Activated CD4-positive, alpha-beta T cell treated with anti-CD3 and anti-CD28 coated beads, Interleukin-2, amount 10 ng/mL, durations not matched to agents 7 days and 5 days (primary cell): ENCODE measurements at regions not wholly inside any gene's neighbourhood (a gene's known extent, or its start where the extent isn't known, plus 50 kb on each side); places are given as distances from the start of the nearest gene placed in this dataset.

Source experiments
- CTCF ChIA-PET: fragments of 350-600 bp; sonication (Branson Sonifier 250); formaldehyde crosslinking; loops from one replicate; lab custom pipeline; 2021; ENCODE audit warnings: antibody characterized with exemption; lab: Charles Lee
- POLR2A ChIA-PET: fragments of 350-600 bp; sonication (Branson Sonifier 250); formaldehyde crosslinking; loops from one replicate; lab custom pipeline; 2021; ENCODE audit warnings: antibody characterized with exemption; lab: Charles Lee
- DNase-seq: peaks from one replicate; pipeline ENCODE4 v3.0.0-alpha.2; 2020
- H3K27ac Mint-ChIP-seq: one replicate; pipeline ENCODE4 v1.8.0; 2021; ENCODE audit warnings: mild to moderate bottlenecking, moderate library complexity, mixed read lengths
- H3K27me3 Mint-ChIP-seq: one replicate; pipeline ENCODE4 v1.8.0; 2021; ENCODE audit warnings: mixed read lengths
- H3K36me3 Mint-ChIP-seq: one replicate; pipeline ENCODE4 v1.8.0; 2021; ENCODE audit warnings: low read depth, mixed read lengths
- H3K4me1 Mint-ChIP-seq: one replicate; pipeline ENCODE4 v1.8.0; 2021; ENCODE audit warnings: mixed read lengths
- H3K4me3 Mint-ChIP-seq: one replicate; pipeline ENCODE4 v1.8.0; 2021; ENCODE audit warnings: mild to moderate bottlenecking, moderate library complexity, mixed read lengths
- H3K9me3 Mint-ChIP-seq: one replicate; pipeline ENCODE4 v1.8.0; 2021; ENCODE audit warnings: mixed read lengths

GRCh38 chr6:159438106-159438505 lies 254.9 kb downstream of the SOD2 start:
- Mint-ChIP-seq H3K4me1 (no peaks in the 10 kb centered on the region), H3K36me3 (no peaks in the 10 kb centered on the region), H3K27ac (no peak overlapping the region), H3K9me3 (peaks cover 11% of the 10 kb centered on the region), H3K27me3 (peaks cover 3% of the 10 kb centered on the region), H3K4me3 (no peak overlapping the region)
- ChIA-PET POLR2A (no interaction called here), CTCF (no interaction called here)
- no peak for DNase-seq

- H3K4me3 Mint-ChIP-seq: no peak overlapping the region
- H3K27me3 Mint-ChIP-seq: peaks cover 3% of the 10 kb centered on the region
- ChIA-PET POLR2A (no interaction called here), CTCF (interaction anchor here (1.3 to 1.4 kb wide), 2 partner anchors 9 to 16 kb away, joined by 3 to 4 read pairs; no protein-coding TSS in a partner anchor)
- no peak overlapping the region for H3K27ac Mint-ChIP-seq
- no peaks in the 10 kb centered on the region for H3K36me3 Mint-ChIP-seq
- no peaks in the 10 kb centered on the region for H3K4me1 Mint-ChIP-seq
- DNase-seq: no peak
- H3K9me3 Mint-ChIP-seq: peaks cover 13% of the 10 kb centered on the region
These were observed 256.5 kb downstream of the SOD2 start for GRCh38 chr6:159436581-159436980.

GRCh38 chr6:159435701-159436100 lies 257.3 kb downstream of the SOD2 start:
- no peak overlapping the region for H3K27ac Mint-ChIP-seq
- H3K27me3 Mint-ChIP-seq: peaks cover 3% of the 10 kb centered on the region
- H3K9me3 Mint-ChIP-seq: peaks cover 13% of the 10 kb centered on the region
- DNase-seq: no peak
- no peaks in the 10 kb centered on the region for H3K4me1 Mint-ChIP-seq
- ChIA-PET CTCF (interaction anchor here (1.3 to 1.4 kb wide), 2 partner anchors 9 to 15 kb away, joined by 3 to 4 read pairs; no protein-coding TSS in a partner anchor), POLR2A (no interaction called here)
- H3K36me3 Mint-ChIP-seq: no peaks in the 10 kb centered on the region
- H3K4me3 Mint-ChIP-seq: no peak overlapping the region

GRCh38 chr6:159434410-159434809 lies 258.6 kb downstream of the SOD2 start:
- no peaks in the 10 kb centered on the region for H3K4me1 Mint-ChIP-seq

GRCh38 chr6:159433550-159433949 lies 259.5 kb downstream of the SOD2 start:
- POLR2A ChIA-PET: no interaction called here
- Mint-ChIP-seq H3K4me3 (no peak overlapping the region), H3K27me3 (peaks cover 1% of the 10 kb centered on the region), H3K36me3 (no peaks in the 10 kb centered on the region), H3K9me3 (peaks cover 13% of the 10 kb centered on the region), H3K4me1 (no peaks in the 10 kb centered on the region), H3K27ac (no peak overlapping the region)
- CTCF ChIA-PET: interaction anchor here (0.6 kb wide), 1 partner anchor 55 kb away, joined by 3 read pairs; no protein-coding TSS in a partner anchor
- no peak for DNase-seq

More at GRCh38 chr6:159434410-159434809, 258.6 kb downstream of the SOD2 start:
- CTCF ChIA-PET: no interaction called here
- peaks cover 13% of the 10 kb centered on the region for H3K9me3 Mint-ChIP-seq
- H3K27me3 Mint-ChIP-seq: peaks cover 3% of the 10 kb centered on the region
- POLR2A ChIA-PET: no interaction called here
- H3K27ac Mint-ChIP-seq: no peak overlapping the region
- no peaks in the 10 kb centered on the region for H3K36me3 Mint-ChIP-seq
- DNase-seq: no peak
- no peak overlapping the region for H3K4me3 Mint-ChIP-seq

GRCh38 chr6:159431750-159432149 lies 261.3 kb downstream of the SOD2 start:
- Mint-ChIP-seq H3K36me3 (no peaks in the 10 kb centered on the region), H3K9me3 (peaks cover 13% of the 10 kb centered on the region), H3K4me3 (no peak overlapping the region), H3K27ac (no peak overlapping the region), H3K27me3 (no peaks in the 10 kb centered on the region), H3K4me1 (no peaks in the 10 kb centered on the region)
- DNase-seq: no peak
- ChIA-PET CTCF (no interaction called here), POLR2A (no interaction called here)

GRCh38 chr6:159430323-159430722 lies 261.1 kb downstream of the FNDC1 start:
- ChIA-PET CTCF (no interaction called here), POLR2A (no interaction called here)
- no peak for DNase-seq
- peaks cover 11% of the 10 kb centered on the region for H3K9me3 Mint-ChIP-seq
- no peak overlapping the region for H3K4me3 Mint-ChIP-seq
- H3K27ac Mint-ChIP-seq: no peak overlapping the region
- H3K4me1 Mint-ChIP-seq: no peaks in the 10 kb centered on the region
- no peaks in the 10 kb centered on the region for H3K27me3 Mint-ChIP-seq
- no peaks in the 10 kb centered on the region for H3K36me3 Mint-ChIP-seq

- H3K36me3 Mint-ChIP-seq: no peaks in the 10 kb centered on the region
- no peak for DNase-seq
- POLR2A ChIA-PET: no interaction called here
- H3K4me3 Mint-ChIP-seq: no peak overlapping the region
- no peaks in the 10 kb centered on the region for H3K27me3 Mint-ChIP-seq
- H3K27ac Mint-ChIP-seq: no peak overlapping the region
- CTCF ChIA-PET: no interaction called here
- peaks cover 11% of the 10 kb centered on the region for H3K9me3 Mint-ChIP-seq
- no peaks in the 10 kb centered on the region for H3K4me1 Mint-ChIP-seq
These were observed 260.2 kb downstream of the FNDC1 start for GRCh38 chr6:159429433-159429832.

- DNase-seq: no peak
- no peaks in the 10 kb centered on the region for H3K4me1 Mint-ChIP-seq
- H3K4me3 Mint-ChIP-seq: no peak overlapping the region
- H3K27ac Mint-ChIP-seq: no peak overlapping the region
- POLR2A ChIA-PET: no interaction called here
- no peaks in the 10 kb centered on the region for H3K36me3 Mint-ChIP-seq
- H3K27me3 Mint-ChIP-seq: no peaks in the 10 kb centered on the region
- CTCF ChIA-PET: interaction anchor here (1.0 kb wide), 1 partner anchor 8 kb away, joined by 3 read pairs; no protein-coding TSS in a partner anchor
- H3K9me3 Mint-ChIP-seq: peaks cover under 1% of the 10 kb centered on the region
These were observed 258.6 kb downstream of the FNDC1 start for GRCh38 chr6:159427771-159428170.

GRCh38 chr6:159427335-159427734 lies 258.1 kb downstream of the FNDC1 start:
- no peaks in the 10 kb centered on the region for H3K4me1 Mint-ChIP-seq
- H3K4me3 Mint-ChIP-seq: no peak overlapping the region
- no peaks in the 10 kb centered on the region for H3K27me3 Mint-ChIP-seq
- no peak overlapping the region for H3K27ac Mint-ChIP-seq
- ChIA-PET CTCF (interaction anchor here (1.0 to 1.5 kb wide), 2 partner anchors 9 to 17 kb away, joined by 3 to 4 read pairs; no protein-coding TSS in a partner anchor), POLR2A (no interaction called here)
- DNase-seq: no peak
- H3K36me3 Mint-ChIP-seq: no peaks in the 10 kb centered on the region
- H3K9me3 Mint-ChIP-seq: no peaks in the 10 kb centered on the region

GRCh38 chr6:159425421-159425820 lies 256.2 kb downstream of the FNDC1 start:
- ChIA-PET POLR2A (no interaction called here), CTCF (no interaction called here)
- Mint-ChIP-seq H3K4me3 (no peak overlapping the region), H3K27ac (no peak overlapping the region), H3K9me3 (no peaks in the 10 kb centered on the region), H3K27me3 (no peaks in the 10 kb centered on the region), H3K4me1 (no peaks in the 10 kb centered on the region), H3K36me3 (no peaks in the 10 kb centered on the region)
- no peak for DNase-seq

GRCh38 chr6:159422041-159422984 lies 253.1 kb downstream of the FNDC1 start:
- H3K4me3 Mint-ChIP-seq: no peak overlapping the region
- ChIA-PET CTCF (no interaction called here), POLR2A (no interaction called here)
- no peaks in the 10 kb centered on the region for H3K36me3 Mint-ChIP-seq
- no peaks in the 10 kb centered on the region for H3K9me3 Mint-ChIP-seq
- no peak for DNase-seq
- H3K27ac Mint-ChIP-seq: no peak overlapping the region
- H3K4me1 Mint-ChIP-seq: no peaks in the 10 kb centered on the region
- H3K27me3 Mint-ChIP-seq: peaks cover 2% of the 10 kb centered on the region

GRCh38 chr6:159421586-159421985 lies 252.4 kb downstream of the FNDC1 start:
- ChIA-PET CTCF (no interaction called here), POLR2A (no interaction called here)
- Mint-ChIP-seq H3K27me3 (peaks cover 2% of the 10 kb centered on the region), H3K36me3 (no peaks in the 10 kb centered on the region), H3K4me3 (no peak overlapping the region), H3K9me3 (no peaks in the 10 kb centered on the region), H3K27ac (no peak overlapping the region), H3K4me1 (no peaks in the 10 kb centered on the region)
- no peak for DNase-seq
